ENCODE measurements at regions not wholly inside any gene's neighbourhood (a gene's known extent, or its start where the extent isn't known, plus 50 kb on each side); places are given as distances from the start of the nearest gene placed in this dataset.

DNA sequence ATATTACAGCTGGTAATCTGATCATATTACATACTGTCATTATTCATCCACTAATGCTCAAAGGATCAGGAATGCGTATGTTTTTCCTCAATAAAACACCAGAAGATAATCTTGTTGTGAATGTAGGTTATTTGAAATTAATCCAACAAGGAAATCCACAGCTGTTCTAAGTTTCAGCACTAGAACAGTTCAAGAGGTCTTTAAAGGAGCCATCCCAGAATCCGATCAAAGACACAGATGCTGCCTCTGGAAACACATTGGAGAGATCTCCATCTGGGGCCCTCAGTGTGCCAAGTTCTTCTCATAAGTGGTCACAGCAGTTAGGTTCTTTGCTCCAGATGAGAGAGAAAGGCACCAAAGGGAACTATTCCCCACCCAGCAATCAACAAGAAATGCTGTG lies 1955.1 kb upstream of the RAG2 start:
- Histone ChIP-seq H3K36me3 (replicated peaks in 1 of 2; ENCODE audit: control insufficient read depth in 1 of 2, insufficient read depth in 2 of 2, low read length in 2 of 2) (no peaks in the 10 kb centered on the region), H3K9ac (ENCODE audit: insufficient read depth, low read length, poor library complexity, severe bottlenecking) (no peak overlapping the region), H3K27ac (ENCODE audit: low read depth in 1 of 2, low read length in 2 of 2) (no peak overlapping the region), H3K4me1 (ENCODE audit: control insufficient read depth in 1 of 2, insufficient read depth in 2 of 2, low read length in 2 of 2) (no peaks in the 10 kb centered on the region), H3K9me3 (replicated peaks in 1 of 2; ENCODE audit: control insufficient read depth in 1 of 2, insufficient read depth in 1 of 2, low read length in 2 of 2) (peaks cover 0 to 3% of the 10 kb centered on the region in 2 donors), H2AFZ (ENCODE audit: insufficient read depth, low read depth, low read length, poor library complexity, severe bottlenecking) (no peak overlapping the region), H4K20me1 (ENCODE audit: insufficient read depth, low read length) (no peaks in the 10 kb centered on the region), H3K79me2 (ENCODE audit: insufficient read depth, low read length) (no peaks in the 10 kb centered on the region), H3K4me3 (replicated peaks in 1 of 3; ENCODE audit: low read depth in 2 of 3, low read length in 3 of 3) (no peak overlapping the region), H3K4me2 (replicated peaks; ENCODE audit: extremely low read depth, low read length, poor library complexity, severe bottlenecking) (no peak overlapping the region), H3K27me3 (ENCODE audit: control insufficient read depth in 2 of 2, insufficient read depth in 2 of 2, low read length in 2 of 2) (no peaks in the 10 kb centered on the region)
- Mint-ChIP-seq H3K9me3 (peaks cover 0 to 2% (median 0%) of the 10 kb centered on the region in 7 donors), H3K27me3 (ENCODE audit: low read depth in 3 of 3) (no peaks in the 10 kb centered on the region), H3K4me1 (no peaks in the 10 kb centered on the region), H3K36me3 (no peaks in the 10 kb centered on the region), H3K4me3 (no peak overlapping the region), H3K27ac (no peak overlapping the region)
- no peak for DNase-seq
- WGBS (ENCODE audit: insufficient coverage), result 100% methylated on average over 1 of the region's 2 CpGs
- intact Hi-C loops (cut with micrococcal nuclease), result no loop called here
- TF ChIP-seq, protein P1, sequence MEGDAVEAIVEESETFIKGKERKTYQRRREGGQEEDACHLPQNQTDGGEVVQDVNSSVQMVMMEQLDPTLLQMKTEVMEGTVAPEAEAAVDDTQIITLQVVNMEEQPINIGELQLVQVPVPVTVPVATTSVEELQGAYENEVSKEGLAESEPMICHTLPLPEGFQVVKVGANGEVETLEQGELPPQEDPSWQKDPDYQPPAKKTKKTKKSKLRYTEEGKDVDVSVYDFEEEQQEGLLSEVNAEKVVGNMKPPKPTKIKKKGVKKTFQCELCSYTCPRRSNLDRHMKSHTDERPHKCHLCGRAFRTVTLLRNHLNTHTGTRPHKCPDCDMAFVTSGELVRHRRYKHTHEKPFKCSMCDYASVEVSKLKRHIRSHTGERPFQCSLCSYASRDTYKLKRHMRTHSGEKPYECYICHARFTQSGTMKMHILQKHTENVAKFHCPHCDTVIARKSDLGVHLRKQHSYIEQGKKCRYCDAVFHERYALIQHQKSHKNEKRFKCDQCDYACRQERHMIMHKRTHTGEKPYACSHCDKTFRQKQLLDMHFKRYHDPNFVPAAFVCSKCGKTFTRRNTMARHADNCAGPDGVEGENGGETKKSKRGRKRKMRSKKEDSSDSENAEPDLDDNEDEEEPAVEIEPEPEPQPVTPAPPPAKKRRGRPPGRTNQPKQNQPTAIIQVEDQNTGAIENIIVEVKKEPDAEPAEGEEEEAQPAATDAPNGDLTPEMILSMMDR (IDR thresholded peaks at IDR 0.05), result no peak

GRCh38 chr11:38547462-38547861 lies 1949.4 kb upstream of the RAG2 start:
- no peak overlapping the region for H3K4me2 ChIP-seq (replicated peaks; ENCODE audit: extremely low read depth, low read length, poor library complexity, severe bottlenecking)
- H3K9me3 ChIP-seq (replicated peaks in 1 of 2; ENCODE audit: control insufficient read depth in 1 of 2, insufficient read depth in 1 of 2, low read length in 2 of 2), result peaks cover 3 to 10% of the 10 kb centered on the region in 2 donors
- H3K9ac ChIP-seq (ENCODE audit: insufficient read depth, low read length, poor library complexity, severe bottlenecking), result no peak overlapping the region
- Mint-ChIP-seq H3K27ac (no peak overlapping the region), H3K4me3 (no peak overlapping the region), H3K36me3 (no peaks in the 10 kb centered on the region), H3K9me3 (peaks cover 0 to 2% (median under 1%) of the 10 kb centered on the region in 7 donors), H3K4me1 (no peaks in the 10 kb centered on the region), H3K27me3 (ENCODE audit: low read depth in 3 of 3) (no peaks in the 10 kb centered on the region)
- no peaks in the 10 kb centered on the region for H3K36me3 ChIP-seq (replicated peaks in 1 of 2; ENCODE audit: control insufficient read depth in 1 of 2, insufficient read depth in 2 of 2, low read length in 2 of 2)
- no peaks in the 10 kb centered on the region for H4K20me1 ChIP-seq (ENCODE audit: insufficient read depth, low read length)
- no peaks in the 10 kb centered on the region for H3K79me2 ChIP-seq (ENCODE audit: insufficient read depth, low read length)
- no CpG with 5 or more reads among the region's 1 CpG for WGBS (ENCODE audit: insufficient coverage)
- no peak for DNase-seq
- no peak overlapping the region for H3K27ac ChIP-seq (ENCODE audit: low read depth in 1 of 2, low read length in 2 of 2)
- no peaks in the 10 kb centered on the region for H3K4me1 ChIP-seq (ENCODE audit: control insufficient read depth in 1 of 2, insufficient read depth in 2 of 2, low read length in 2 of 2)
- TF ChIP-seq, protein P1 (IDR thresholded peaks at IDR 0.05), result no peak
- no peak overlapping the region for H2AFZ ChIP-seq (ENCODE audit: insufficient read depth, low read depth, low read length, poor library complexity, severe bottlenecking)
- no peak overlapping the region for H3K4me3 ChIP-seq (replicated peaks in 1 of 3; ENCODE audit: low read depth in 2 of 3, low read length in 3 of 3)
- H3K27me3 ChIP-seq (ENCODE audit: control insufficient read depth in 2 of 2, insufficient read depth in 2 of 2, low read length in 2 of 2), result no peaks in the 10 kb centered on the region
- intact Hi-C loops (cut with micrococcal nuclease), result no loop called here
